ENCODE measurements at regions not wholly inside any gene's neighbourhood (a gene's known extent, or its start where the extent isn't known, plus 50 kb on each side); places are given as distances from the start of the nearest gene placed in this dataset.

DNA sequence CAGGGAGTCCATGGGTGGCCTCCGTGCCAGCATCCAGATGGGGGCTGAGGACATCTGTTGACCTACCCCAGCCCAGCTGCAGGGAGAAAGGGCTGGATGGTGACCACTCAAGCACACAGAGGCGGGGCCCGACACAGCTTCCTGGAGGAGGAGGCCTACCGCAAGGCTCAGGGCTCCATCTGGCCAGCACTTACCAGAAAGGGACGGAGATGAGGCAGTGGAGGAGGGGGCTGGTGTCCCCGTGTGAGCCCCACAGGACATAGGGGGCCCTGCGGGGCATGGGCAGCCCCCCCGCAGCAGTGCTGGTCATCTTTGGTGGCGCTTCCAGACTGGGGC, 147.5 kb upstream of the CIBAR2 start:
- Histone ChIP-seq H3K36me3 (no peaks in the 10 kb centered on the region), H3K4me3 (ENCODE audit: low read depth in 1 of 2, low read length in 1 of 2) (no peak overlapping the region), H3K4me1 (ENCODE audit: control insufficient read depth in 1 of 2, insufficient read depth in 1 of 2, low read depth in 1 of 2, low read length in 1 of 2) (peaks cover 0 to 4% of the 10 kb centered on the region in 2 experiments), H3K9me3 (no peaks in the 10 kb centered on the region), H3K27me3 (peaks cover 68% of the 10 kb centered on the region), H3K27ac (no peak overlapping the region)
- TF ChIP-seq, protein P1, sequence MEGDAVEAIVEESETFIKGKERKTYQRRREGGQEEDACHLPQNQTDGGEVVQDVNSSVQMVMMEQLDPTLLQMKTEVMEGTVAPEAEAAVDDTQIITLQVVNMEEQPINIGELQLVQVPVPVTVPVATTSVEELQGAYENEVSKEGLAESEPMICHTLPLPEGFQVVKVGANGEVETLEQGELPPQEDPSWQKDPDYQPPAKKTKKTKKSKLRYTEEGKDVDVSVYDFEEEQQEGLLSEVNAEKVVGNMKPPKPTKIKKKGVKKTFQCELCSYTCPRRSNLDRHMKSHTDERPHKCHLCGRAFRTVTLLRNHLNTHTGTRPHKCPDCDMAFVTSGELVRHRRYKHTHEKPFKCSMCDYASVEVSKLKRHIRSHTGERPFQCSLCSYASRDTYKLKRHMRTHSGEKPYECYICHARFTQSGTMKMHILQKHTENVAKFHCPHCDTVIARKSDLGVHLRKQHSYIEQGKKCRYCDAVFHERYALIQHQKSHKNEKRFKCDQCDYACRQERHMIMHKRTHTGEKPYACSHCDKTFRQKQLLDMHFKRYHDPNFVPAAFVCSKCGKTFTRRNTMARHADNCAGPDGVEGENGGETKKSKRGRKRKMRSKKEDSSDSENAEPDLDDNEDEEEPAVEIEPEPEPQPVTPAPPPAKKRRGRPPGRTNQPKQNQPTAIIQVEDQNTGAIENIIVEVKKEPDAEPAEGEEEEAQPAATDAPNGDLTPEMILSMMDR (IDR thresholded peaks at IDR 0.05) = no peak

DNA sequence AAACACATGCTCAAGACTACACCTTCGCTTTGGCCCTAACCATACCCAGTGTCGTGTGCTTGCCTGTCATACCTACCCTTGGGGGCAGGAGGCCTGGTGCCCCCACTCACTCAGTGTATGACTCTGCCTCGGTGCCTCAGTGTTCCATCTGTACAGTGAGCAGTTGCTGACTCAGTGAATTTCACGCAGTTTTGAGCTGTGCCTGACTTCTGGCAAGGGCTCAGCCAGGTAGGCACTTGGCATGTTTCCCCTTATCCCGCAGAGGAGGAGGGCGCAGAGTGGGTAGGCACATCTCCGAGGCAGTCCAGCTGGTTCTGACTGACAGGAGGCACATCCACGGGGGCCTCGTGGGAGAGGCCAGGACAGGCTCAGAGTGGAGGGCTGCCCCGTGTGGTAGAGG, 148.9 kb upstream of the CIBAR2 start:
- Histone ChIP-seq H3K36me3 (no peaks in the 10 kb centered on the region), H3K4me1 (ENCODE audit: control insufficient read depth in 1 of 2, insufficient read depth in 1 of 2, low read depth in 1 of 2, low read length in 1 of 2) (peaks cover 0 to 4% of the 10 kb centered on the region in 2 experiments), H3K9me3 (no peaks in the 10 kb centered on the region), H3K27me3 (peaks cover 70% of the 10 kb centered on the region), H3K27ac (no peak overlapping the region), H3K4me3 (ENCODE audit: low read depth in 1 of 2, low read length in 1 of 2) (no peak overlapping the region)
- TF ChIP-seq, protein P1 (IDR thresholded peaks at IDR 0.05) = no peak

DNA sequence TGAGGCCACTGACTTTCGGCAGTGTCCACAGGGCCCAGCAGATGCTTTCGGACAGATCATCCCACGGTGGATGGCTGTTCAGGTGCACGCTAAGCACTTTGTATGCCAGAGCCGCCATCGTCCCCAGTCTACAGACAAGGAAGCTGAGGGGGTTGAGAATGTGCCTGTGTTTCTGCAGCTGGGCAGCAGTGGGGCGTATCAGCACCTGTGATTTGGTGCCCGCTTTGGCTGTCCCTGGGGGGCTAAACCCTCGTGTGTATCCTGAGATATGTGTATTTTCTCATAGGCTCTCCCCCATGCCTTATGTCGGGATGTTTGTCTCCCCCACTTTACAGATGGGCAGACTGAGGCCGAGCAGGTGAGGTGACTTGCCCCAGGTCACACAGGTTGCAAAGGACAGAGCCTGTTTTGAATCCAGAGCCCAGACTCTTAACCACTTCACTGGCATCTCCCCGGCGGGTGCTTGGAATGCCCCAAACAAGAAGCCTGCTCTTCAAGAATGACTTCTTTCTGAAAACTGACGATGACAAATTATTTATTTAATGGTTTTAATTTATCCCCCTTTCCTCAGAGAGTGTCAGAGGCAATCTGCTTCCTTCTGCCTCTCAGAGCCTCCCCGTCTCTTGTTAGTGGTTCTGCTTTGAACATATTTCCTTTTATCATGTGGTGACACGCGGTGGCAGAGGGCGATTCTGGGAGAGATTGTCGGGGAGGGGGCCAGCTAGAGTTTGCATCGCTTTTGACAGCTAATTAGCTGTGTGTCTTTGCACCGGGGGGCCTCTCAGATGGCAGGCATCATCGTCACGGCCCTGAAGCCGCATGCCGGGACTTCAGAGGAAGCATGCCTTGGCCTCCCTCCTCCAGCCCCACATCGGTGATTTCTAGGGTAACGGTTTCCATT, 149.6 kb upstream of the CIBAR2 start:
- Histone ChIP-seq H3K27ac (no peak overlapping the region), H3K36me3 (no peaks in the 10 kb centered on the region), H3K9me3 (no peaks in the 10 kb centered on the region), H3K27me3 (peaks cover 67% of the 10 kb centered on the region), H3K4me3 (ENCODE audit: low read depth in 1 of 2, low read length in 1 of 2) (no peak overlapping the region), H3K4me1 (ENCODE audit: control insufficient read depth in 1 of 2, insufficient read depth in 1 of 2, low read depth in 1 of 2, low read length in 1 of 2) (peaks cover 0 to 4% of the 10 kb centered on the region in 2 experiments)
- TF ChIP-seq, protein P1 (IDR thresholded peaks at IDR 0.05) = no peak

DNA sequence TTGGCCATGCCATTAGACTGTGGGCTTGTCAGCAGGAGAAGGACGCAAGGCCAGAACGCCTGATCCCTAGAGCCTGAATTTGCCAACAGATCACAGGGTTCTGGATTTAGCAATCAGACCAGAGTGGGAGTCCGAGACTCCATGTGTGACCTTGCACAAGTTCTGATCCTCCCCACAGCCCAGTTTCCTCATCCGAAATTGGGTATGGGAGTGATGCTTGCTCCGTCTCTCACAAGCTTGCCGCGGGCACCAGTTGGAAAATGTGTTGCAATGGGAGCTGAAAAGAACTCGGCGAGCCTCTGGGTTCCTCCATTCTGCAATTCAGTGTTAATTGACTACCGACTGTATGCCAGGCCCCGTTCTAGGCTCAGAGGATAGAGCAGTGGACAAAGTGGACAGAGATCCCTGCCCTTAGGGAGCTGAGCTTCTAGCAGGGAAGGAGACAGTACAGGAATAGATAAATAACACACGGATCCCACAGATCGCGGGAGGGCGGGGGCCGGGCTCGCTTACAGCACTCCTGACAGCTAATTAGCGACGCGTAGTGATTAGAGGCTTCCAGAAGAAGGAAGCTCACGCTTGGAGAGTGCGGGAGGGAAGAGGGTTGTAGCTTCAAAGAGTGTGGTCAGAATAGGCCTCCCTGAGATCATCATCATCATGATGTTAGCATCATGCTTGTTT, 150.4 kb upstream of the CIBAR2 start:
- Histone ChIP-seq H3K9me3 (no peaks in the 10 kb centered on the region), H3K4me3 (ENCODE audit: low read depth in 1 of 2, low read length in 1 of 2) (no peak overlapping the region), H3K36me3 (no peaks in the 10 kb centered on the region), H3K27ac (no peak overlapping the region), H3K27me3 (peaks cover 62% of the 10 kb centered on the region), H3K4me1 (ENCODE audit: control insufficient read depth in 1 of 2, insufficient read depth in 1 of 2, low read depth in 1 of 2, low read length in 1 of 2) (peaks cover 0 to 4% of the 10 kb centered on the region in 2 experiments)
- TF ChIP-seq, protein P1 (IDR thresholded peaks at IDR 0.05) = no peak

DNA sequence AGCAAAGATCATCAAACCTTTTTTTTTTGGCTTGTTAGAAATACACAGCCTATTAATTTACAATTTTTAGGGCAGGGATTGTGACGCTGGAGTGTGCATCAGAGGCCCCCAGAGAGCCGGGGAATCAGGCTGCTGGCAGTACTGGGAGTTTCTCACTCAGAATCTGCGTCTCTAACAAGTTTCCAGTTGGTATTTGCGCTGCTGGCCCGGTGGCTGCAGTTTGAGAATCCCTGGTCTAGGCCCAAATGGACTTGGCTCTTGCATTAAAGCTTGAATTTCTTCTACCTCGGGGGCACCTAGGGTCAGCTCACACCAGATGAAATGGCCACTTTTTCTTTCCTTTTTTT, 150.9 kb upstream of the CIBAR2 start:
- Histone ChIP-seq H3K27ac (no peak overlapping the region), H3K27me3 (peaks cover 57% of the 10 kb centered on the region), H3K4me3 (ENCODE audit: low read depth in 1 of 2, low read length in 1 of 2) (no peak overlapping the region), H3K4me1 (ENCODE audit: control insufficient read depth in 1 of 2, insufficient read depth in 1 of 2, low read depth in 1 of 2, low read length in 1 of 2) (peaks cover 0 to 4% of the 10 kb centered on the region in 2 experiments), H3K9me3 (no peaks in the 10 kb centered on the region), H3K36me3 (no peaks in the 10 kb centered on the region)
- TF ChIP-seq, protein P1 (IDR thresholded peaks at IDR 0.05) = no peak
